HG03025 (cell line): ENCODE measurements at regions not wholly inside any gene's neighbourhood (a gene's known extent, or its start where the extent isn't known, plus 50 kb on each side); places are given as distances from the start of the nearest gene placed in this dataset.
A peak's percentile ranks its signal among the peaks of the same experiment; 100 is the strongest.
"Not testable (repeated sequence)": the region's sequence is repeated elsewhere in the genome, so short reads cannot be mapped to it uniquely, and the experiment has no call there.

Source experiments
- ATAC-seq: cut with Tn5 transposase; IDR thresholded peaks from one replicate; pipeline ENCODE4 v1.9.1; 2021; ENCODE audit warnings: mild to moderate bottlenecking, moderate library complexity; ENCODE audit not compliant: unreplicated experiment, low FRiP score

GRCh38 chr10:55786461-55787050 lies 574.5 kb downstream of the ZWINT start:
- ATAC-seq: no peak

GRCh38 chr10:55782181-55782580 lies 578.9 kb downstream of the ZWINT start:
- no peak for ATAC-seq

- ATAC-seq: no peak
These were observed 594.8 kb downstream of the ZWINT start for GRCh38 chr10:55766212-55766611.

GRCh38 chr10:55750458-55750857 lies 610.6 kb downstream of the ZWINT start:
- no peak for ATAC-seq

GRCh38 chr10:55747244-55747643 lies 613.8 kb downstream of the ZWINT start:
- ATAC-seq: no peak

GRCh38 chr10:55746002-55746401 lies 615.1 kb downstream of the ZWINT start:
- no peak for ATAC-seq

- ATAC-seq: no peak
These were observed 618.6 kb downstream of the ZWINT start for GRCh38 chr10:55742487-55742886.

GRCh38 chr10:55740767-55741166 lies 620.3 kb downstream of the ZWINT start:
- not testable (repeated sequence) for ATAC-seq

GRCh38 chr10:55740110-55740509 lies 620.9 kb downstream of the ZWINT start:
- no peak for ATAC-seq

GRCh38 chr10:55734112-55734511 lies 626.9 kb downstream of the ZWINT start:
- no peak for ATAC-seq

GRCh38 chr10:55704950-55705349 lies 656.1 kb downstream of the ZWINT start:
- no peak for ATAC-seq

- ATAC-seq: no peak
These were observed 692.6 kb downstream of the ZWINT start for GRCh38 chr10:55668326-55668922.

GRCh38 chr10:55653531-55653930 lies 707.5 kb downstream of the ZWINT start:
- no peak for ATAC-seq

GRCh38 chr10:55641601-55642000 lies 719.5 kb downstream of the ZWINT start:
- no peak for ATAC-seq

- peak; percentile 94 for ATAC-seq
These were observed 729.9 kb downstream of the ZWINT start for GRCh38 chr10:55631071-55631654.

- no peak for ATAC-seq
These were observed 730.5 kb downstream of the ZWINT start for GRCh38 chr10:55630491-55631056.

- ATAC-seq: no peak
These were observed 731.1 kb downstream of the ZWINT start for GRCh38 chr10:55629793-55630490.

GRCh38 chr10:55628260-55628701 lies 732.8 kb downstream of the ZWINT start:
- no peak for ATAC-seq

- no peak for ATAC-seq
These were observed 733.5 kb downstream of the ZWINT start for GRCh38 chr10:55627501-55628051.

- ATAC-seq: not testable (repeated sequence)
These were observed 759.2 kb downstream of the ZWINT start for GRCh38 chr10:55601690-55602478.
